ENCODE measurements at regions not wholly inside any gene's neighbourhood (a gene's known extent, or its start where the extent isn't known, plus 50 kb on each side); places are given as distances from the start of the nearest gene placed in this dataset.
"Not testable (repeated sequence)": the region's sequence is repeated elsewhere in the genome, so short reads cannot be mapped to it uniquely, and the experiment has no call there.

- no peak for DNase-seq
These were observed 238.1 kb upstream of the TENM4 start for GRCh38 chr11:79678780-79679452.

DNA sequence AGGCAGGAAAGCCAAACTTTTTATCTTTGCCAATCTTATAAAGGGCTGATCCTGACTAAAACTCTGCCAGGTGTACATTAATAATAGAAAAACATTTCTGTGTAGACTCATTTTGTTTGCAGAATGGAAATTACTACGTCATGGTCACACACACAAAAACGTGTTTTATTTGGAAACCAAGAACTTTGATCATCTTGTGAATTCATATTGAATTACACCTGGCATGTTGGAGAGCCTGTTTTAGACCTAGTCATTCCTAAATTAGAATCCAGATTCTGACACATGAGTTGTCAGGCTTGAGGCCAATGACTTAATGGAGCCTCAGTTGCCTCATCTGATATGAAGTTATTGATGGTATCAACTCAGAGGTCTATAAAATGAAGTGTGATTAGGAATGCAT is 235.6 kb upstream of the TENM4 start:
- no peak for DNase-seq

GRCh38 chr11:79675081-79675480 is 234.3 kb upstream of the TENM4 start:
- no peak for DNase-seq

DNA sequence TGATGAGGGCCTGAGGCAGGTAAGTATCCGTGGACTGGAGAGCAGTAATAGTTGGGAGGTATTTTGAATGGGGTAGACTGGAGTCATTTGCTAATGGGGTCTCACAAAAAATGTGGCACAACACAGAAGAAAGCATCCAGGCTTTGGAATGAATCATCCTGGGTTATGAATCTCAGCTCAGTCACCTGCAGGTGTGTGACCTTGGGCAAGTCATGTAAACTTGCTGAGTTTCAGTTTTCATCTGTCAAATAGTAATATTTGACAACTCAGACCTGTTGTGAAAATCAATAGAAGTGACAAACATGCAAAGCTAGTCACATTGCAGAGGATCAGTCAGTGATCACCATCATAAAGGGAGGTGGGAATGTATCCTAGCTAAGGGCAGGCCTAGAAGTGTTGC is 232.0 kb upstream of the TENM4 start:
- DNase-seq: no peak

DNA sequence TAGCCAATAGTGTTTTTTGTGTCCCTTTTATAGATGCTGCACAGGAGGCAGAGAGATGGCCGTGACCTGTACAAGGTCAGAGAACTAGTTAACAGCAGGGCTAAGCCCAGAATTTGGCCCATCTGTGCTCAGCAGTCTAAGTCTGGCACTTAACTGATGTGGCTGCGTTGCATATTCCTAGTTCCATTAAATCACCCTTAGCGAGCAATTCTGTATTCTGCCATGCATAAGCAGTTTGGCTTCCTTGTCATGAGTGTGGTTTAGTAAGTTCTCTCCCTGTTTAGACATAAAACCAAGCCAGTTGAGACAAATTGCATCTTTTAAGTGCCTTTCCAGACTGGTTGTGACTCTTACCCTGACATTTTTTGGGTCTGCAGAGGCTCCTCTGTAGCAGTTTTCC is 230.6 kb upstream of the TENM4 start:
- no peak for DNase-seq

- DNase-seq: no peak
These were observed 230.1 kb upstream of the TENM4 start for GRCh38 chr11:79670882-79671281.

DNA sequence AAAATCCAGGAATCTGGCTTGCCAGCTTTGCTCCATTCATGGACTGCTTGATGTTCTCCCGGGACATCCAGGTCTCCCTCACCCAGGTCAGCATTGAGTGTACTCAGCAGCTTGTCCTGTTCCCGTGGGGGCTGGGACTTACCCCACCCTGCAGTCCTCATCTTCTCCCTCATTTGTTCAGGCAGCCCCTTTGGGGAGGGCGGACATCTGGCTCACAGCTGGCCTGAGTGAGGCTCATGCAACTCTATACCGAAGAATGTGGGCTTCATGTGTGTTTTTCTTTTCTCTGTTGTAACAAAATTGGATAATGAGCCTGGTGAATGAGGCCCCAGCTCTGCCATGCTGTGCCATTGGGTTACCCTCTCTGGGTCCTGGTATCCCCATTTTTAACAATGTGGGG is 227.7 kb upstream of the TENM4 start:
- DNase-seq: no peak

DNA sequence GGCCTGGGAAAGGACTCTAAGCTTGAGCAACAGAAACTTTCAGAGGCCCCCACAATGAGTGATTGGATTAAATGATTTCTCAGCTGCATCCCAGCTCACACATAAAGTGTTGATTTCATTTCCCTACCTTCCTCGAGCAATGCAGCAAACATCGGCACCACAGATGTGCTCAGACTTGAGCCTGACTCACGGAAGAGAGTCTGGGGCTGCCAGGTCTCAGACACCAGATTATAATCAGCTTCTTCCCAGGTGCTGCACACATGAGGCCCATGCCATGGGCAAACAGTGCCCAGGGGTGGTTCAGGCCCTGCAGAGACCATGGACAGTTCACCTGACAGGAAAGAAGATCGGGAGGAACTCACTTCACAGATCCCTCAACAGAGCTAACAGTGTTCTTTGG is 226.6 kb upstream of the TENM4 start:
- no peak for DNase-seq

DNA sequence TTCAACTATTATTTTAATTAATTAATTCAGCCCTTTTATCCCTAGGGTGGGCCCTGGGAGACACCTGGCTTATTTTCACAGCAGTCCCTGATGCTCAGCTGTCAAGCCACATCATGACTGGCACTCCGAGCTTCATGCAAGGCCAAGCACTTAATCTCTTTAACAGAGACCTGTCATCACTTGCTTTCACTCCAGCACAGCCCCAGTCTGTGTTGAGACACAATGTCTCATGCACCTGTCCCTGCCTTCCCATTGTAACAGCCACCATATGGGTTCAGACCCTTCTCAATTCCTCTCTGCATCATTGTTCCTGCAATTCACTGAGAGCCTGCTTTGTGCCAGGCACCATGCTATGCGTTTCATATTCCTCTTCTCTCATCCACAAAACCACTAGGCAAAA is 222.2 kb upstream of the TENM4 start:
- DNase-seq: no peak

DNA sequence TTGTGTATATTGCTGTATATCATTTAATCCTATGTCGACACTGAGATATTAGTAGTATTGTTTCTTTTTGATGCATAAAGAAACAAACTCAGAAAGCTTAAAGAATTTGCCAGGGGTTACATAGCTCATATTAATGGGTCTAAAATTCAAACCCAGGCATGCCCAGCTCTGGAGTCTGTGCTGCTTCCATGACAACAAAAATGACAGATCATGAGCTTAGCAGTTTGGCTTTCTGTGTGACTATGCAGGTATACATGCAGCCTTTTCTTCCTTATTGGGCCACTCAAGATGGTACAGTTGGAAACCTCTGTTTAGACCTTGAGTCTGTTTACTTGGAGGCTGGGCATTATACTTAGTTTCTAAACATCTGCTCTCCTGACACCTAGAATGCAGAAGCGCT is 220.5 kb upstream of the TENM4 start:
- no peak for DNase-seq

DNA sequence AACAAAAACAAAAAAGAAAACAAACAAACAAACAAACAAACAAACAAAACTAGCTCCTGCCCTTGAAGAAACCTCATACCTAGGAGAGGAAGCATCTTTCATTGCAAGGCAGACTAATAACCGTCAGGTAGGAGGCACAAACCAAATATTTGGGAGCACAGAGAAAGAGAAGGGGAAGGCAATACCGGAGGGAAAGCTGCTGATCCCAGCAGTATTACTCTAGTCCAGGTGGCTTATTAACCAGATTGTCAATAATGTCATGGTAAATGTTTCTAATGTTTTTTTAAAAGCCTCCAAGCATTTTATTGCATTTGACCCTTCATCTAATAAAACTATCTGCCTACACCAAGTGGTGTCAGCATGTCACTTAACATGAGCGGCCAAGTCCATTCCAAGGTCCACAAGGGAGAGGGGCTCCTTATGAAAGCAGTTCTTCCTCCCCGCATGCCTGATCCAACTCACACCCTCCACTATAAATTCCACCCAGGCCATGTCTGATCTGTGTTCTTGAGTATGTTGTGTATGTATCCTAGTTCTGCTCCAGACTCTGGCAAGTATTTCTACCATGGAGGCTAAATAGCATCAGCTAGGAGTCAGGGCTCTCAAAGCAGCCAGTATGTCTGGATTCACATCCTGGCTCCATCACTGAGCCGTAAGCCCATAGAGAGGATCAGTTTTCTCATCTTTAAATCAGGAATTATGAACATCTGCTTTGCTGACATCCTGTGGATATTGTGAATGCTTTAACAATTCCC is 208.1 kb upstream of the TENM4 start:
- no peak for DNase-seq

DNA sequence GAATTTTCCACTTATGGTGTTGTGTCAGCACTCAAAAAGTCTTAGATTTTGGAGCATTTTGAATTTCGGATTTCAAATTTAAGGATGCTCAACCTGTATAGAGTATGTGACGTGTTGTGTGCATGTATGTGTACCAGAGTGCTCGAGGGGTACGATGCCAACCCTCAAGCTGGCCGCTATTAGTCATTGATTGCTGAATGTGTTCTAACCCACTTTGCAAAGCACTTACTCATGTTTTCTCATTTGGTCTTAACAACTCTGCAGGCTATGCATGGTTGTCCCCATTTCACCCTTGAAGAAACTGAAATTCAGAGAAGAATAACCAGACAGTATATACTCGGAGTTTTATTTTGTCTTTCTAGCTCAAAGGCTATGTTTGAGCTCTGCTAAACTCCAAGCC is 196.4 kb upstream of the TENM4 start:
- DNase-seq: no peak

DNA sequence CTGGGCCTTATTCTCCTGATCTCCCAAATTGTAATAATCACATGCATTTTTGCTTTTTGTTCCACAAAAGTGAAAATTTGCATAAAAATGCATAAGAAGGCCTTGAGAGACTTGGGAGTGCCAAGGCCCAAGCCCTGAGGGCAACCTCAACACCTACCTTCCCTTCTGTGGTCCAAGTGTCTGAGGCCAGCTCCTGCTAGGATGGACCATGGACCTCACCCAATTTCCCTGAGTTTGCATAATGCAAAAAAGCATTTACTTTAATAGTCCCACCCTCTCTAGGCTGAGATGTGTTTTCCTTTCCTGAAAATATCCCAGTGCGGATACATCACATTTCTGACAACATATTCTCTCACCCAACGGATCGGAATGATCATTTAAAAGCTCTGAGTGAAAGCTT is 194.1 kb upstream of the TENM4 start:
- no peak for DNase-seq

DNA sequence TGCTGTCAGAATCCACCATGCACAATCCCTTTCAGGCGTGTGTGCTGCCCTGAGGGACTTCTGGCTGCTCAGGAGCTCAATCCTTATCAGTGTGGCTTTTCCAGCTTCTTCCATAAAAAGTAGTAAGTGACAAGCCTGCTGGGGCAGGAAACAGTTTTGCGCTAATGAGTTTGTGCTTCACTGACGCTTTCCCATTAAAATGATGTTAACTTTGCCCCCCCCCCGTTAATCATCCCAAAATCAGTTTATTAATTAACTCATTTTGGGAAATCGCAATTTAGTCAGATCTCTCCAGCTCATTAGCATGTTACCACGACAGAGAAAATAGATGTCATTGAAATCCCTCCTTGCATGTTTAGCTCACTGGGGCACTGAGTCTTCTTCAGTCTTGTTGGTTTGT is 186.5 kb upstream of the TENM4 start:
- no peak for DNase-seq

GRCh38 chr11:79626135-79627075 is 185.6 kb upstream of the TENM4 start:
- no peak for DNase-seq

GRCh38 chr11:79623375-79623774 is 182.5 kb upstream of the TENM4 start:
- no peak for DNase-seq

DNA sequence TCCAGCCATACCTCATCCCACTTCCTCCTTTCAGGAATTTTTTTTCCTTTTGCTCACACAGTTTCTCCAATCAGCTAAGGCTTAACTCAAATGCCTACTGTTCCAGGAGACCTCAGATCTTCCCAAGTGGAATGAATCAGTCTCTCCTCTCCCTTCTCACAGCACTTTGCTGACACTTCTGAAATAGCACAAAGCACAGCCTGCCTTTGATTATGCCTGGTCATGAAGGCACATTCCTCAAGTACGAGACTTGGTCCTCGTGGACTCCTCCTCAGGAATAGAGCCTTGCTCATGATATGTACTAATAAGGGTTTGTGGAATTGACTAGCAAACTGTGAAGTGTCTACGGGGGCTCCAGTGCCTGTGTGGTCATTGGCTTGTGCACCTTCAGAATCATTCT is 176.7 kb upstream of the TENM4 start:
- no peak for DNase-seq

GRCh38 chr11:79616392-79616851 is 175.6 kb upstream of the TENM4 start:
- no peak for DNase-seq

GRCh38 chr11:79615425-79615824 is 174.6 kb upstream of the TENM4 start:
- DNase-seq: no peak

DNA sequence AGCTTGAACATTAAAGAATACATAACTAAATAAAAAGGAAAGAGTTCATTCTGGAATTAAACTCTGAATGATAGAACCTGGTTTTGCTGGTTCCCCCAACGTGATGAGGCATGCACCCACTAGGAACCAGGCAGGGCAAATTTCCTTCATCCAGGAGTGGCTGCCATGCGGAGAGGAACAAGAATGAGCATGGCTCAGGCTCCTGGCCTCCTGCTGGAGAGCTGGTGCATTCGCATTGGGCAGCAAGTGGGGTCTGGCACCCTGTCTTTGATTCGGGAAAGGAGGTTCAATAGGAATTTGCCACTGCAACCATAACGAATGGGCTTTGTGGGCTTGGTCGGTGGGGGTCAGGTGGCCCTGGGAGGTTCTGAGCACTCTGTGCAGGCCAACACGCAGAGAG is 169.8 kb upstream of the TENM4 start:
- no peak for DNase-seq

- DNase-seq: no peak
These were observed 169.3 kb upstream of the TENM4 start for GRCh38 chr11:79610139-79610538.

DNA sequence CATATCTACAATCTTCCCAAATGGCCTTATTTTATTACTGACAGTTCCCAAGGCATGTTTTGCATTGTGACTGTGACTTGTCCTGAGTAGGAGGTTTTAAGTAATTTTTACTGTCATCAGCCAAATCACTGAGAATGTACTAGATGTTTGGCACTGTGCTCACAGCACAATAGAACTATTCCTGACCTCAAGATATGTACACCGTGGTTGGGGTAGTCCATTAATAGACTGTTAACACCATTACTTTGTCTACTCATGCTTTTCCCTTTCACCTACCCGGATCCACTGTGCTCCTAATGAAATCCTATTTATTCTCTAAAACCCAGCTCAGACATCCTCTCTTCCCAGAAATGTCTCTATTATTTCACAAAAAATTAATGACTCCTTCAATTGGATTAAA is 168.7 kb upstream of the TENM4 start:
- no peak for DNase-seq

DNA sequence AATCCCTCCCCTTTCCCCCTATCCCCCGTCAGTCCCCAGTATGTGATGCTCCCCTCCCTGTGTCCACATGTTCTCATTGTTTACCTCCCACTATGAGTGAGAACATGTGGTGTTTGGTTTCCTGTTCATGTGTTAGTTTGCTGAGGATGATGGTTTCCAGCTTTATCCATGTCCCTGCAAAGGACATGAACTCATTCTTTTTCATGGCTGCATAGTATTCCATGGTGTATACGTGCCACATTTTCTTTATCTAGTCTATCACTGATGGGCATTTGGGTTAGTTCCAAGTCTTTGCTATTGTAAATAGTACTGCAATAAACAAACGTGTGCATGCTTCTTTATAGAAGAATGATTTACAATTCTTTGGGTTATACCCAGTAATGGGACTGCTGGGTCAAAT is 165.6 kb upstream of the TENM4 start:
- not testable (repeated sequence) for DNase-seq

All from inflammatory macrophage (primary cell).